Heart left ventricle (tissue), 16 donors: ENCODE measurements at regions not wholly inside any gene's neighbourhood (a gene's known extent, or its start where the extent isn't known, plus 50 kb on each side); places are given as distances from the start of the nearest gene placed in this dataset.

Source experiments
- ATAC-seq, 4 donors: fragments of 200-7000 bp; cut with Tn5 transposase; one replicate each; pipeline ENCODE4 v1.9.1; 2020 to 2022; ENCODE audit warnings: moderate library complexity in 4 of 4, mild to moderate bottlenecking in 3 of 4, moderate number of reproducible peaks in 1 of 4
- DNase-seq, 5 donors: peaks; one replicate each; pipeline ENCODE4 v3.0.0-alpha.2; 2020
- H3K27ac ChIP-seq, 12 donors: fragments of 200-600 bp; sonication (generic) in 4 of 12; one replicate each; pipeline versions ENCODE4 v1.5.0 to v1.8.0; 2016 to 2022; ENCODE audit warnings: mild to moderate bottlenecking in 2 of 12
- H3K27me3 ChIP-seq, 9 donors: fragments of 200-600 bp; sonication (generic) in 2 of 9; one replicate each; pipeline versions ENCODE4 v1.5.1 to v1.8.0; 2016 to 2022; ENCODE audit warnings: mild to moderate bottlenecking in 3 of 9
- H3K36me3 ChIP-seq, 9 donors: fragments of 200-600 bp; sonication (generic) in 2 of 9; one replicate each; pipeline versions ENCODE4 v1.5.0 to v1.8.0; 2018 to 2022; ENCODE audit warnings: mild to moderate bottlenecking in 2 of 9
- H3K4me1 ChIP-seq, 12 donors: fragments of 200-600 bp; sonication (generic) in 4 of 12; one replicate each; pipeline versions ENCODE4 v1.5.0 to v1.8.0; 2016 to 2022; ENCODE audit warnings: mild to moderate bottlenecking in 3 of 12
- H3K4me3 ChIP-seq, 12 donors: fragments of 200-600 bp; sonication (generic) in 4 of 12; one replicate each; pipeline versions ENCODE4 v1.5.0 to v1.8.0; 2017 to 2022; ENCODE audit warnings: mild to moderate bottlenecking in 9 of 12, moderate library complexity in 4 of 12
- H3K9me3 ChIP-seq, 12 donors: fragments of 200-600 bp; sonication (generic) in 4 of 12; one replicate each; pipeline versions ENCODE4 v1.5.0 to v1.8.0; 2016 to 2022; ENCODE audit warnings: mild to moderate bottlenecking in 1 of 12
- CTCF ChIP-seq, 12 donors: fragments of 200-600 bp; sonication (generic) in 4 of 12; IDR thresholded peaks; one replicate each; pipeline versions ENCODE4 v1.5.0 to v1.8.0; 2018 to 2022; ENCODE audit warnings: antibody characterized with exemption in 12 of 12, mild to moderate bottlenecking in 5 of 12
- POLR2A ChIP-seq, 2 donors: fragments of 450-650 bp; IDR thresholded peaks; one replicate each; pipeline ENCODE4 v1.6.1; 2017; ENCODE audit warnings: antibody characterized with exemption in 2 of 2, mild to moderate bottlenecking in 2 of 2, moderate library complexity in 2 of 2
- WGBS, 4 donors: extraction: QIAGEN DNeasy Blood & Tissue Kit in 2 of 4; methylation state at CpG; one replicate each; pipeline versions ENCODE4 v1.1.5 to v1.1.7; 2013 to 2018; 5-methylcytosine and 5-hydroxymethylcytosine counted together
- intact Hi-C, 10 donors: fragments of 100-400 bp; cut with DNase I; formaldehyde crosslinking; loops; one replicate each; pipeline versions ENCODE4 v1.11.1 to v1.14.2; 2022
- donor health status: ischemic (EF 13 %, LVEDD 7.1; RV severe dilation, severe dysfunction).
- donor health status: healthy with polysubstance abuse.
- donor health status: DM: no; HTN: yes; CAD: no.
- donor health status: DM: no; HTN: no; CAD: no.
- donor health status: ischemic (EF 25% LVEDD 6.9; RV normal size, moderate dysfunction).
- donor health status: ischemic (EF 25% LVEDD 5.7; RV mildly dilated, moderate dysfunction).
- donor health status: healthy.
- donor health status: DM: yes; HTN: yes; CAD: no.
- donor health status: ischemic (EF 35%, LVEDD 5.7; RV mildly dilated, moderate dysfunction).
- donor health status: nonischemic (EF 11% LVEDD 7.7; RV severe dilation, severe dysfunction).
- donor health status: DM: yes; HTN: yes; CAD: no.
- donor health status: PGD.
- donor health status: ischemic (EF 29% LVEDD 5.4; RV normal size, mild dysfunction).
- donor health status: nonischemic (EF 23%, LVEDD 6.1; RV moderate dilation, normal function).

- H3K27ac ChIP-seq = peak overlapping the region in 3 of 12 donors; percentile 83 to 90 (median 86)
- intact Hi-C loops = loop anchor here in 9 of 10 donors (2.0 to 10.0 kb wide), 11 partner anchors 61 to 473 kb away; partner anchors contain the start of gene ADRA1B (in 2 of the 9)
- H3K27me3 ChIP-seq = no peaks in the 10 kb centered on the region
- no peaks in the 10 kb centered on the region for H3K36me3 ChIP-seq
- DNase-seq (no peak), ATAC-seq (no peak)
- H3K4me3 ChIP-seq = no peak overlapping the region
- H3K9me3 ChIP-seq = no peaks in the 10 kb centered on the region
- H3K4me1 ChIP-seq = peaks cover 0 to 30% (median 12%) of the 10 kb centered on the region in 12 donors
- no peak for TF ChIP-seq POLR2A (IDR thresholded peaks at IDR 0.05)
- TF ChIP-seq CTCF (IDR thresholded peaks at IDR 0.05) = no peak
- 90 to 98% (median 96%) methylated on average over 2 of the region's 2 CpGs for WGBS, 4 donors
Observed at GRCh38 chr5:159511570-159511969, 181.3 kb upstream of the IL12B start.

- Histone ChIP-seq H3K4me3 (no peak overlapping the region), H3K36me3 (no peaks in the 10 kb centered on the region), H3K27ac (no peak overlapping the region), H3K9me3 (no peaks in the 10 kb centered on the region), H3K4me1 (peaks cover 0 to 30% (median 12%) of the 10 kb centered on the region in 12 donors), H3K27me3 (no peaks in the 10 kb centered on the region)
- no peak for TF ChIP-seq POLR2A (IDR thresholded peaks at IDR 0.05)
- TF ChIP-seq CTCF (IDR thresholded peaks at IDR 0.05) = no peak
- ATAC-seq (no peak), DNase-seq (no peak)
- intact Hi-C loops = loop anchor here in 9 of 10 donors (5.0 to 10.0 kb wide), 10 partner anchors 65 to 473 kb away; partner anchors contain the start of gene ADRA1B (in 2 of the 9)
- WGBS, 4 donors = 87 to 97% (median 93%) methylated on average over 3 of the region's 3 CpGs
Observed at GRCh38 chr5:159512064-159512463, 181.8 kb upstream of the IL12B start.

- Histone ChIP-seq H3K4me3 (no peak overlapping the region), H3K27me3 (no peaks in the 10 kb centered on the region), H3K4me1 (peaks cover 0 to 18% (median 8%) of the 10 kb centered on the region in 12 donors), H3K27ac (no peak overlapping the region), H3K36me3 (no peaks in the 10 kb centered on the region), H3K9me3 (no peaks in the 10 kb centered on the region)
- WGBS, 4 donors = 57 to 60% (median 58%) methylated on average over 14 of the region's 14 CpGs
- ATAC-seq (no peak), DNase-seq (no peak)
- TF ChIP-seq CTCF (IDR thresholded peaks at IDR 0.05) (no peak), POLR2A (IDR thresholded peaks at IDR 0.05) (no peak)
- intact Hi-C loops = loop anchor here in 9 of 10 donors (5.0 to 10.0 kb wide), 10 partner anchors 67 to 470 kb away; partner anchors contain the start of gene ADRA1B (in 2 of the 9)
Observed at GRCh38 chr5:159514229-159514810, 184.0 kb upstream of the IL12B start.

- H3K9me3 ChIP-seq = no peaks in the 10 kb centered on the region
- H3K27ac ChIP-seq = no peak overlapping the region
- intact Hi-C loops = loop anchor here in 9 of 10 donors (5.0 to 10.0 kb wide), 10 partner anchors 140 to 470 kb away; partner anchors contain the start of gene ADRA1B (in 5 of the 9)
- H3K36me3 ChIP-seq = no peaks in the 10 kb centered on the region
- 87 to 95% (median 91%) methylated on average over 4 of the region's 4 CpGs for WGBS, 4 donors
- no peaks in the 10 kb centered on the region for H3K27me3 ChIP-seq
- ATAC-seq = no peak
- DNase-seq = no peak
- H3K4me1 ChIP-seq = peaks cover 0 to 16% (median 5%) of the 10 kb centered on the region in 12 donors
- H3K4me3 ChIP-seq = no peak overlapping the region
- no peak for TF ChIP-seq CTCF (IDR thresholded peaks at IDR 0.05)
Observed at GRCh38 chr5:159515197-159515596, 184.9 kb upstream of the IL12B start.
